GM13976 (cell line): ENCODE measurements at regions not wholly inside any gene's neighbourhood (a gene's known extent, or its start where the extent isn't known, plus 50 kb on each side); places are given as distances from the start of the nearest gene placed in this dataset.

ENCODE experiments used
- DNase-seq: peaks from one replicate; pipeline ENCODE4 v3.0.0; 2012; ENCODE audit warnings: low spot score
- in situ Hi-C: fragments of 300-500 bp; cut with MboI; formaldehyde crosslinking; loops from one replicate; pipeline ENCODE4 v1.12.0; 2022; ENCODE audit warnings: low sequenced_read_pairs, mixed read lengths, inconsistent platforms; ENCODE audit not compliant: unreplicated experiment
- TF ChIP-seq, protein P1 (sequence below): IDR thresholded peaks from 2 replicates; pipeline ENCODE4 v1.5.1; 2012; ENCODE audit warnings: borderline replicate concordance, mild to moderate bottlenecking; ENCODE audit not compliant: insufficient read depth; ENCODE audit errors: extremely low read depth, missing control alignments, control extremely low read depth

DNA sequence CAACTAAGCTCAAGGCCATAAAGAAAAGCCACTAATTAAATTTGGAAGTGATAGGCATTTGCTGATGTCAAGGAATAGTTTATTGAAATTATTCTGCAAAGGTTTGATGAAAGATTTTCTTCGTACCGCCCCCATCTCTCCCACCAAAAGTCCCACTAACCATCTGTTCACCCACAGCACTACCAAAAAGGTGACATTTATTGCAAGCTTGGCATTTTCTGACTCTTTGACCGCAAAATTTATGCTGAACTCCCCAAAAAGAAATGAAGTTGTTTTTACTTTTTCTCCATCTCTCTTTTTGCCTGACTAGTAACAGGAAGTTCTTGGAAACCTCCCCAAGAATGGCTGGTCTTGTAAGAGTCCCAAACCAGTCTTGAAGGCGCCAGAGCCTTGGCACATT is 384.9 kb upstream of the SOX9 start:
- TF ChIP-seq, protein P1, sequence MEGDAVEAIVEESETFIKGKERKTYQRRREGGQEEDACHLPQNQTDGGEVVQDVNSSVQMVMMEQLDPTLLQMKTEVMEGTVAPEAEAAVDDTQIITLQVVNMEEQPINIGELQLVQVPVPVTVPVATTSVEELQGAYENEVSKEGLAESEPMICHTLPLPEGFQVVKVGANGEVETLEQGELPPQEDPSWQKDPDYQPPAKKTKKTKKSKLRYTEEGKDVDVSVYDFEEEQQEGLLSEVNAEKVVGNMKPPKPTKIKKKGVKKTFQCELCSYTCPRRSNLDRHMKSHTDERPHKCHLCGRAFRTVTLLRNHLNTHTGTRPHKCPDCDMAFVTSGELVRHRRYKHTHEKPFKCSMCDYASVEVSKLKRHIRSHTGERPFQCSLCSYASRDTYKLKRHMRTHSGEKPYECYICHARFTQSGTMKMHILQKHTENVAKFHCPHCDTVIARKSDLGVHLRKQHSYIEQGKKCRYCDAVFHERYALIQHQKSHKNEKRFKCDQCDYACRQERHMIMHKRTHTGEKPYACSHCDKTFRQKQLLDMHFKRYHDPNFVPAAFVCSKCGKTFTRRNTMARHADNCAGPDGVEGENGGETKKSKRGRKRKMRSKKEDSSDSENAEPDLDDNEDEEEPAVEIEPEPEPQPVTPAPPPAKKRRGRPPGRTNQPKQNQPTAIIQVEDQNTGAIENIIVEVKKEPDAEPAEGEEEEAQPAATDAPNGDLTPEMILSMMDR = no peak
- DNase-seq = no peak
- in situ Hi-C loops = no loop called here

DNA sequence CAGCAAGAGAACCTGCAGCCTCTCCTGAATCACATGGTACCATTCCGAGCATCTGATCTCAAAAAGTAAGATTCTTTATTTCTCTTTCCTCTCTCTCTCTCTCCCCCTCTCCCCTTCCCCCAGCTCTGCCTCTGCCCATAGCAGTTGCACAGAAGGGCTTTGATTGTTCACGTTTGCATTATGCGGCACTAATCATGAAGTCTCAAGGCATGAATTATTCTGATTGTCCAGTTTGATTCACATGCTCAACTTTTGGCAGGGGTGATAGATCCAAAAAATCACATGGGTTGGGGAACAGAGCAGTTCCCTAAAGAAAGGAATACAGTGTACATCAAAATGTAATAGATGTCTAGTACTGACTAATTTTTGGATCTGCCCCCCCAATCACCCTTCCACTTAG is 380.0 kb upstream of the SOX9 start:
- no peak for DNase-seq
- in situ Hi-C loops = no loop called here
- TF ChIP-seq, protein P1 = no peak

DNA sequence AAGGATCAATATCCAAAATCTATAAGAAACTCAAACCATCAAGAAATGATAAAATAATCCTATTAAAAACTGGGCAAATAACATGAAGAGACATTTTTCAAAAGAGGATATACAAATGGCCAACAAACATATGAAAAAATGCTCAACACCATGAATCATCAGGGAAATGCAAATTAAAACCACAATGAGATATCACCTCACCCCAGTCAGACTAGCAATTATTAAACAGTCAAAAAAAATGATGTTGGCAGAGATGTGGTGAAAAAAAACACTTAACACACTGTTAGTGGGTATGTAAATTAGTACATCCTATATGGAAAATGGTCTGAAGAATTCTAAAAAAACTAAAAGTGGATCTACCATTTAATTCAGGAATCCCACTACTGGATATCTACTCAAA is 379.0 kb upstream of the SOX9 start:
- in situ Hi-C loops = no loop called here
- TF ChIP-seq, protein P1 = no peak
- no peak for DNase-seq

DNA sequence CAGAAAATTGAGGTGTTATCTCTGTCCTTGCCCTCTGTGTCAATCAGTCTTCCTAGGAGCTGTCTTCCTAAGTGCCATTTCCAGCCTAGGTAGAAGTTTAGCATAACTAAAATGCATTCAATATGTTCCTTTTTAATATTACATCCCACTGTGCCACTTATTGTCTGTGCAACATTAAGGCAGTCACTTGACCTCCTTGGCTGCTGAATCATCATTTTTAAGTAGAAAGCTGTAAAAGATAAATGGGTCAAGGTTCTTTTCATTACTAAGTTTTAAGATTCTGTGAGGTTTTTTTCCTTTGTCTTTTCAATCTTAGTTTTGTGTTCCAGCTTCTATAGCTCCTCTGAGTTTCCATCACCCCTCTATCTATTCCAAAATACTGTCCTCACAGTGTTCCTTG is 371.9 kb upstream of the SOX9 start:
- in situ Hi-C loops = no loop called here
- TF ChIP-seq, protein P1 = no peak
- DNase-seq = no peak

DNA sequence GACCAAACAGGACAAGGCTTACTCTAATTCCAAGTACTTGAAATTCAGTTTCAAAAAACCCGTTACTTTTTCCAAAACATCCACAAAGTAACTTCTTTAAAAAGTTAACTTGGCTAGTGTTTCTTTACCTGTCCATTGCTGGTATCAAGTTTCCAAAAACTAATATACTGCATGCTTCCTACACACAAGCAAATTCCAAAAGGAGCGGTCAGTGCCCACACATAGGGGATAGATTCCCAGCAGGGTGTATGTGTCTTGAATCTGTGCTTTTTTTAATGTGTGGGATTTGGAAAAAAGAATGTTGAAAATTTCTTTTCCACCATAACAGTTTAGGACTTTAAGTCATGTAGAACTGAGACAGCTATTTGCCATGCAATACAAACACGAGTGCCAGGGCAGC is 367.8 kb upstream of the SOX9 start:
- TF ChIP-seq, protein P1 = no peak
- DNase-seq = no peak
- in situ Hi-C loops = no loop called here

DNA sequence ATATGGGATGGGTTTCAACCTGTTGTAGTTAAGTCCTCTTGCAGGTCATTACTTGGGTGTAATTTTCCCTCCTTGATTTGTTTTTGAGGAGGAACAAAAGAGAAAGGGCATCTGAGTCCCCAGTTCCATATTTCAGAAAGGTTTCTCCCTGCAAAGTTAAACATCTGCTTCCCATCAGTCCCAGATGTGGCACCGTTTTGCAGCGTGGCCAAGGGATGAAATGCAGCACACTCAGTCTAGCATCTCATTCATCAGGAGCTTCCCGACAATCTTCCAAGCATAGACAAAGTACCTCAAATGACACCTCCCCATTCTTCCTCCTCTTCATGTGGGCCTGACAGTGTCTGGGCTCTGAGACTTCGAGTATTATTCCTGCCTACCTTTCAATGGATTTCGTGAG is 363.7 kb upstream of the SOX9 start:
- DNase-seq = no peak
- TF ChIP-seq, protein P1 = no peak
- in situ Hi-C loops = no loop called here

DNA sequence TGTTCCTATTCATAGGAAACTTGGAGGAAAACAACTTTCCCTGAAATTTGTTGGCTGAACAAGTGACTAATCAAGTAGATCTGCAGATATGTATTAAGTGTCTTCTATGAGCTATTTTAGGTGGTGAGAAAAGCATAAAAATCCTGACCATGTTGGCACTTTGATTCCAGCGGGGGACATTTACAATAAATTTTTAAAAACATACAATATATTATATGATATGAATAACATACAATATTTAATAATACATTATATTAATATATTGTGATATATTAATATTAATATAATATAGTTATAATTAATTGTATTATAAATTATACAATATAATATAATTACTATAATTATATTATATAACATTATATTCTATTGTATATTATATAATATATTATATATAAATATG is 362.9 kb upstream of the SOX9 start:
- DNase-seq = no peak
- in situ Hi-C loops = no loop called here
- TF ChIP-seq, protein P1 = no peak
